B cell (primary cell): ENCODE measurements at regions not wholly inside any gene's neighbourhood (a gene's known extent, or its start where the extent isn't known, plus 50 kb on each side); places are given as distances from the start of the nearest gene placed in this dataset.

ENCODE experiments used
- CTCF ChIP-seq: fragments of 200-600 bp; IDR thresholded peaks from one replicate; pipeline ENCODE4 v1.8.0; 2022; ENCODE audit warnings: antibody characterized with exemption, mild to moderate bottlenecking
- EZH2 ChIP-seq: IDR thresholded peaks from 2 replicates; pipeline ENCODE4 v1.6.1; 2012; ENCODE audit warnings: borderline replicate concordance, low read depth, mild to moderate bottlenecking, moderate library complexity, low read length; ENCODE audit not compliant: insufficient read depth, poor library complexity, severe bottlenecking

DNA sequence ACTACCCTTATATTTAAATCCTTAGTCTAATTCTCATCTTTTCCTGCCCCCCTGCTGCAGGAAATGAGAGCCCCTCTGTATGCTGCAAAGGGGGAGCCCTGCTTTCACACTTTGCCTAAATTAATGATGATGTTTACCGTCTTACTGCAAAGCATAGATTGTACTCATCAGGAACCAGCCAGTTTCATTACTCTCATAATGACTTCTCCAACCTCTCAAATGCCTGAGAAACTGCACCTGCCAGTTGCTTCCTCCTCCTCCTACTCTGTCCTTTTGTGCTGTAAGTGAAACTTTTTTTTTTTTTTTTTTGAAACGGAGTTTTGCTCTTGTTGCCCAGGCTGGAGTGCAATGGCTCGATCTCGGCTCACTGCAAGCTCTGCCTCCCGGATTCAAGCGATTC is 101.7 kb downstream of the ADSS2 start:
- TF ChIP-seq CTCF (no peak), EZH2 (no peak)
